Breast epithelium (tissue), 3 donors: ENCODE measurements at regions not wholly inside any gene's neighbourhood (a gene's known extent, or its start where the extent isn't known, plus 50 kb on each side); places are given as distances from the start of the nearest gene placed in this dataset.

Source experiments
- CTCF ChIP-seq, 3 donors: fragments of 450-650 bp; IDR thresholded peaks; one replicate each; pipeline ENCODE4 v1.5.1; 2016 to 2017; ENCODE audit warnings: antibody characterized with exemption in 3 of 3, mild to moderate bottlenecking in 3 of 3, moderate library complexity in 3 of 3
- POLR2A ChIP-seq: fragments of 450-650 bp; IDR thresholded peaks from one replicate; pipeline ENCODE4 v1.6.1; 2016; ENCODE audit warnings: antibody characterized with exemption, mild to moderate bottlenecking, moderate library complexity

GRCh38 chr5:124538931-124539330 lies 207.5 kb downstream of the ZNF608 start:
- no peak for TF ChIP-seq CTCF (IDR thresholded peaks at IDR 0.05)
- TF ChIP-seq POLR2A: no peak
